Endothelial cell of umbilical vein (primary cell): ENCODE measurements at regions not wholly inside any gene's neighbourhood (a gene's known extent, or its start where the extent isn't known, plus 50 kb on each side); places are given as distances from the start of the nearest gene placed in this dataset.

ENCODE experiments used
- BruUV-seq: library from RNA; stranded (reverse); fragments of 400-500 nt; replicated peaks from 2 replicates; lab custom pipeline; 2021; lab: Mats Ljungman, UMichigan
- CTCF ChIA-PET: fragments of 300-600, 350-600 bp; sonication (Branson Sonifier 250); formaldehyde crosslinking; loops from one replicate; lab custom pipeline; 2021; ENCODE audit warnings: antibody characterized with exemption, inconsistent platforms; lab: Charles Lee
- POLR2A ChIA-PET: fragments of 300-600, 350-600 bp; sonication (Branson Sonifier 250); formaldehyde crosslinking; loops from one replicate; lab custom pipeline; 2021; ENCODE audit warnings: antibody characterized with exemption, inconsistent platforms; lab: Charles Lee
- DNase-seq: peaks from one replicate; pipeline ENCODE4 v3.0.0-alpha.2; 2011; ENCODE audit warnings: low read depth, low spot score
- FAIRE-seq: peaks from 2 replicates; lab custom pipeline; 2011; peaks lifted over from hg19 to GRCh38; lab: Jason Lieb, UNC
- H2AFZ ChIP-seq: 2 replicates; pipeline ENCODE4 v1.6.0; 2012; ENCODE audit warnings: low read depth, low read length, control low read depth, inconsistent platforms
- H3K27ac ChIP-seq: 2 replicates; pipeline ENCODE4 v1.5.1; 2011; ENCODE audit warnings: low read depth, mild to moderate bottlenecking, control low read depth, low read length, moderate library complexity; ENCODE audit not compliant: insufficient read depth
- H3K27me3 ChIP-seq, 2 experiments: 2 replicates each; pipeline versions ENCODE4 v1.6.0 to v1.6.1; 2011; ENCODE audit warnings: low read length in 2 of 2, mixed read lengths in 1 of 2; ENCODE audit not compliant: control insufficient read depth in 2 of 2, insufficient read depth in 2 of 2
- H3K36me3 ChIP-seq, 2 experiments: 2 replicates in 1 of 2; 3 replicates in 1 of 2; pipeline ENCODE4 v1.5.1; 2011; ENCODE audit warnings: low read length in 2 of 2, mild to moderate bottlenecking in 1 of 2, moderate library complexity in 1 of 2; ENCODE audit not compliant: control insufficient read depth in 2 of 2, insufficient read depth in 2 of 2; ENCODE audit errors: extremely low read depth in 1 of 2
- H3K4me1 ChIP-seq: 3 replicates; pipeline ENCODE4 v1.5.1; 2011; ENCODE audit warnings: mild to moderate bottlenecking, low read length; ENCODE audit not compliant: control insufficient read depth, insufficient read depth; ENCODE audit errors: extremely low read depth
- H3K4me2 ChIP-seq: 2 replicates; pipeline ENCODE4 v1.6.1; 2011; ENCODE audit warnings: low read length, control low read depth, mixed read lengths; ENCODE audit not compliant: insufficient read depth
- H3K4me3 ChIP-seq, 3 experiments: fragments of 200-600 bp in 1 of 3; sonication (generic), shearing (Covaris generic) in 1 of 3; replicated peaks in 1 of 3; 2 replicates each; pipeline ENCODE4 v1.5.1; 2011 to 2016; ENCODE audit warnings: control low read depth in 3 of 3, low read length in 3 of 3, mild to moderate bottlenecking in 2 of 3, inconsistent platforms in 1 of 3, low read depth in 1 of 3, moderate library complexity in 1 of 3; ENCODE audit not compliant: insufficient read depth in 1 of 3
- H3K79me2 ChIP-seq: 2 replicates; pipeline ENCODE4 v1.6.0; 2012; ENCODE audit warnings: low read length, inconsistent platforms; ENCODE audit not compliant: control insufficient read depth, insufficient read depth
- H3K9ac ChIP-seq: replicated peaks from 2 replicates; pipeline ENCODE3; 2011; ENCODE audit warnings: low read length, control low read depth; ENCODE audit not compliant: insufficient read depth; ENCODE audit errors: extremely low read depth
- H3K9me1 ChIP-seq: replicated peaks from 3 replicates; pipeline ENCODE4 v1.6.0; 2011; ENCODE audit warnings: mild to moderate bottlenecking, low read length; ENCODE audit not compliant: control insufficient read depth, insufficient read depth; ENCODE audit errors: extremely low read depth
- H3K9me3 ChIP-seq: replicated peaks from 2 replicates; pipeline ENCODE4 v1.5.1; 2012; ENCODE audit warnings: low read length, inconsistent platforms; ENCODE audit not compliant: control insufficient read depth, insufficient read depth
- H4K20me1 ChIP-seq: replicated peaks from 2 replicates; pipeline ENCODE3; 2011; ENCODE audit warnings: mild to moderate bottlenecking, low read length; ENCODE audit not compliant: control insufficient read depth, insufficient read depth; ENCODE audit errors: extremely low read depth
- CTCF ChIP-seq, 2 donors: IDR thresholded peaks; 1 replicate in 1 of 2; 2 replicates in 1 of 2; pipeline ENCODE4 v1.5.1; 2011; ENCODE audit warnings: low read length in 2 of 2, mild to moderate bottlenecking in 2 of 2, moderate library complexity in 2 of 2, control low read depth in 1 of 2, inconsistent platforms in 1 of 2, low read depth in 1 of 2; ENCODE audit not compliant: insufficient read depth in 1 of 2; ENCODE audit errors: extremely low read depth in 1 of 2
- EZH2 ChIP-seq: IDR thresholded peaks from 2 replicates; pipeline ENCODE4 v1.6.1; 2012; ENCODE audit warnings: borderline replicate concordance, low read depth, mild to moderate bottlenecking, moderate library complexity, low read length, inconsistent platforms; ENCODE audit not compliant: severe bottlenecking
- FOS ChIP-seq: IDR thresholded peaks from 2 replicates; pipeline ENCODE4 v1.6.1; 2011; ENCODE audit warnings: mild to moderate bottlenecking, low read length, moderate library complexity, borderline replicate concordance; ENCODE audit not compliant: insufficient read depth
- GATA2 ChIP-seq: IDR thresholded peaks from 2 replicates; pipeline ENCODE4 v1.7.0; 2011; ENCODE audit warnings: low read depth, mild to moderate bottlenecking, moderate library complexity, mixed read lengths, low read length; ENCODE audit not compliant: insufficient read length, insufficient read depth
- JUN ChIP-seq: IDR thresholded peaks from 2 replicates; pipeline ENCODE4 v1.6.1; 2011; ENCODE audit warnings: borderline replicate concordance, low read depth; ENCODE audit not compliant: insufficient read length, insufficient read depth
- MAX ChIP-seq: IDR thresholded peaks from 2 replicates; pipeline ENCODE4 v1.6.1; 2011; ENCODE audit not compliant: insufficient read depth, insufficient read length
- MYC ChIP-seq: IDR thresholded peaks from one replicate; pipeline ENCODE4 v1.6.1; 2011; ENCODE audit warnings: mild to moderate bottlenecking, low read depth, low read length
- POLR2A ChIP-seq: IDR thresholded peaks from 2 replicates; pipeline ENCODE4 v1.6.1; 2012; ENCODE audit warnings: low read depth, mild to moderate bottlenecking, control low read depth, low read length
- POLR2AphosphoS5 ChIP-seq: IDR thresholded peaks from 2 replicates; pipeline ENCODE4 v1.6.1; 2012; ENCODE audit warnings: low read depth, mild to moderate bottlenecking, control low read depth, low read length, moderate library complexity; ENCODE audit not compliant: insufficient read depth
- dilution Hi-C: fragments of 300-500 bp; cut with MboI; formaldehyde crosslinking; loops from one replicate; pipeline ENCODE4 v1.15.0; 2019; ENCODE audit warnings: low sequenced_read_pairs; ENCODE audit not compliant: extremely low pct_ligation_motif_present
- intact Hi-C: fragments of 100-400 bp; cut with micrococcal nuclease; formaldehyde crosslinking; loops from one replicate; pipeline ENCODE4 v1.10.0; 2022

GRCh38 chr5:82828211-82828610 is 249.0 kb downstream of the TMEM167A start:
- no peak overlapping the region for H3K4me3 ChIP-seq
- H3K4me1 ChIP-seq = no peaks in the 10 kb centered on the region
- ChIA-PET POLR2A (no interaction called here), CTCF (no interaction called here)
- no peaks in the 10 kb centered on the region for H3K36me3 ChIP-seq
- H3K9me1 ChIP-seq = no peaks in the 10 kb centered on the region
- no peak overlapping the region for H3K9ac ChIP-seq
- no TSS peak for BruUV-seq
- peaks cover 0 to under 1% of the 10 kb centered on the region in 2 experiments for H3K27me3 ChIP-seq
- no peak overlapping the region for H2AFZ ChIP-seq
- no peaks in the 10 kb centered on the region for H3K9me3 ChIP-seq
- TF ChIP-seq FOS (no peak), EZH2 (no peak), POLR2A (no peak), MAX (no peak), POLR2AphosphoS5 (no peak), GATA2 (no peak), CTCF (IDR thresholded peaks at IDR 0.05; ENCODE audit: extremely low read depth in 1 of 2, insufficient read depth in 1 of 2, low read depth in 1 of 2, low read length in 2 of 2) (no peak), MYC (no peak), JUN (no peak)
- H3K4me2 ChIP-seq = no peak overlapping the region
- H3K79me2 ChIP-seq = no peaks in the 10 kb centered on the region
- no peaks in the 10 kb centered on the region for H4K20me1 ChIP-seq
- DNase-seq (no peak), FAIRE-seq (no peak)
- no peak overlapping the region for H3K27ac ChIP-seq
- dilution Hi-C loops = no loop called here
- intact Hi-C loops = no loop called here
